ENCODE measurements at regions not wholly inside any gene's neighbourhood (a gene's known extent, or its start where the extent isn't known, plus 50 kb on each side); places are given as distances from the start of the nearest gene placed in this dataset.

GRCh38 chr21:38747810-38748209 lies 57.9 kb upstream of the ETS2 start:
- TF ChIP-seq CTCF (conservative IDR thresholded peaks at IDR 0.05): no peak
- no peak overlapping the region for H3K27ac ChIP-seq

GRCh38 chr21:38751379-38752050 lies 54.2 kb upstream of the ETS2 start:
- H3K27ac ChIP-seq: no peak overlapping the region
- no peak for TF ChIP-seq CTCF (conservative IDR thresholded peaks at IDR 0.05)

- TF ChIP-seq CTCF (conservative IDR thresholded peaks at IDR 0.05): no peak
- peak overlapping the region; percentile 58; the same call in 1 of the 2 replicates for H3K27ac ChIP-seq
Observed at GRCh38 chr21:38752051-38752505, 53.7 kb upstream of the ETS2 start.

- TF ChIP-seq CTCF (conservative IDR thresholded peaks at IDR 0.05): no peak
- H3K27ac ChIP-seq: peak overlapping the region; percentile 58
Observed at GRCh38 chr21:38753114-38753513, 52.6 kb upstream of the ETS2 start.

- H3K27ac ChIP-seq: peak overlapping the region; percentile 58
- TF ChIP-seq CTCF (conservative IDR thresholded peaks at IDR 0.05): no peak
Observed at GRCh38 chr21:38753557-38753971, 52.2 kb upstream of the ETS2 start.
